ENCODE measurements at regions not wholly inside any gene's neighbourhood (a gene's known extent, or its start where the extent isn't known, plus 50 kb on each side); places are given as distances from the start of the nearest gene placed in this dataset.

- POLR2A ChIA-PET = no interaction called here
- Histone ChIP-seq H3K4me3 (no peak overlapping the region), H3K4me1 (no peaks in the 10 kb centered on the region), H3K4me2 (no peak overlapping the region), H3K27ac (no peak overlapping the region), H3K9me3 (no peaks in the 10 kb centered on the region)
- no peak for ATAC-seq
- WGBS (ENCODE audit: missing lambda C conversion rate) = 44% methylated on average over 11 of the region's 11 CpGs
- FAIRE-seq = no peak
- TF ChIP-seq CEBPB (IDR thresholded peaks at IDR 0.05) (no peak), MAFK (IDR thresholded peaks at IDR 0.05; ENCODE audit: partially characterized antibody) (no peak), BCL3 (IDR thresholded peaks at IDR 0.05) (no peak), KDM1A (IDR thresholded peaks at IDR 0.05; ENCODE audit: low read depth) (no peak), CTCF (IDR thresholded peaks at IDR 0.05) (no peak), SREBF2 (IDR thresholded peaks at IDR 0.05) (no peak), HOXA7 (CRISPR knock-in tag; IDR thresholded peaks at IDR 0.05) (no peak), MAZ (IDR thresholded peaks at IDR 0.05; ENCODE audit: borderline replicate concordance, low read depth, low read length) (no peak), RCOR1 (IDR thresholded peaks at IDR 0.05; ENCODE audit: low read depth, low read length) (no peak), MAX (IDR thresholded peaks at IDR 0.05) (no peak), EHF (CRISPR knock-in tag; IDR thresholded peaks at IDR 0.05) (no peak), TFCP2L1 (CRISPR knock-in tag; IDR thresholded peaks at IDR 0.05) (no peak), POLR2A (IDR thresholded peaks at IDR 0.05; ENCODE audit: low read length) (no peak), NFE2L2 (conservative IDR thresholded peaks at IDR 0.05; ENCODE audit: low read length) (no peak), HOXB13 (CRISPR knock-in tag; IDR thresholded peaks at IDR 0.05; ENCODE audit: low read depth) (no peak), FOSB (CRISPR knock-in tag; IDR thresholded peaks at IDR 0.05) (no peak), CBX8 (IDR thresholded peaks at IDR 0.05) (no peak), HEYL (CRISPR knock-in tag; IDR thresholded peaks at IDR 0.05) (no peak), ELK1 (IDR thresholded peaks at IDR 0.05; ENCODE audit: low read depth, low read length) (no peak)
- DNase-seq (ENCODE audit: low read depth in 1 of 2, low spot score in 1 of 2) = no peak
- CTCF ChIA-PET = no interaction called here
These were observed 469.8 kb downstream of the ZPLD1 start for GRCh38 chr3:102904629-102905028.

GRCh38 chr3:102905811-102906210 is 471.0 kb downstream of the ZPLD1 start:
- WGBS (ENCODE audit: missing lambda C conversion rate) = 15% methylated on average over 2 of the region's 2 CpGs
- H3K4me3 ChIP-seq = no peak overlapping the region
- FAIRE-seq = no peak

More at GRCh38 chr3:102905811-102906210, 471.0 kb downstream of the ZPLD1 start:
- no peak overlapping the region for H3K4me2 ChIP-seq
- H3K4me1 ChIP-seq = no peaks in the 10 kb centered on the region
- ATAC-seq (no peak), DNase-seq (ENCODE audit: low read depth in 1 of 2, low spot score in 1 of 2) (no peak)
- no peaks in the 10 kb centered on the region for H3K9me3 ChIP-seq
- TF ChIP-seq MAX (IDR thresholded peaks at IDR 0.05) (no peak), CBX8 (IDR thresholded peaks at IDR 0.05) (no peak), RCOR1 (IDR thresholded peaks at IDR 0.05; ENCODE audit: low read depth, low read length) (no peak), ZSCAN20 (CRISPR knock-in tag; IDR thresholded peaks at IDR 0.05) (no peak), FOSB (CRISPR knock-in tag; IDR thresholded peaks at IDR 0.05) (no peak), TFCP2L1 (CRISPR knock-in tag; IDR thresholded peaks at IDR 0.05) (no peak), MAFK (IDR thresholded peaks at IDR 0.05; ENCODE audit: partially characterized antibody) (no peak), ATOH8 (CRISPR knock-in tag; IDR thresholded peaks at IDR 0.05; ENCODE audit: low read depth) (no peak), CEBPB (IDR thresholded peaks at IDR 0.05) (no peak), HOXA7 (CRISPR knock-in tag; IDR thresholded peaks at IDR 0.05) (no peak), NFE2L2 (conservative IDR thresholded peaks at IDR 0.05; ENCODE audit: low read length) (no peak), KDM5A (IDR thresholded peaks at IDR 0.05) (no peak), JUN (IDR thresholded peaks at IDR 0.05) (no peak), ESRRA (IDR thresholded peaks at IDR 0.05; ENCODE audit: borderline replicate concordance, low read length) (no peak), FOXS1 (CRISPR knock-in tag; IDR thresholded peaks at IDR 0.05) (no peak), RNF2 (IDR thresholded peaks at IDR 0.05; ENCODE audit: borderline replicate concordance, low read depth) (no peak), MAZ (IDR thresholded peaks at IDR 0.05; ENCODE audit: borderline replicate concordance, low read depth, low read length) (no peak), KDM1A (IDR thresholded peaks at IDR 0.05; ENCODE audit: low read depth) (no peak), RARB (CRISPR knock-in tag; IDR thresholded peaks at IDR 0.05) (no peak)
- ChIA-PET POLR2A (no interaction called here), CTCF (no interaction called here)
- no peak overlapping the region for H3K27ac ChIP-seq

Data from A549 (cell line).